GM12873 (cell line): ENCODE measurements at regions not wholly inside any gene's neighbourhood (a gene's known extent, or its start where the extent isn't known, plus 50 kb on each side); places are given as distances from the start of the nearest gene placed in this dataset.

Experiments used
- CTCF ChIP-seq: IDR thresholded peaks from 2 replicates; pipeline ENCODE4 v1.5.1; 2012; ENCODE audit warnings: low read depth, mild to moderate bottlenecking, moderate library complexity, low read length, control low read depth; ENCODE audit not compliant: insufficient read depth; ENCODE audit errors: missing control alignments

- no peak for TF ChIP-seq CTCF
These were observed 291.4 kb upstream of the ATP11B start for GRCh38 chr3:182501856-182502255.

- no peak for TF ChIP-seq CTCF
These were observed 289.9 kb upstream of the ATP11B start for GRCh38 chr3:182503401-182503800.

- no peak for TF ChIP-seq CTCF
These were observed 284.2 kb upstream of the ATP11B start for GRCh38 chr3:182508919-182509711.

- TF ChIP-seq CTCF = no peak
These were observed 283.4 kb upstream of the ATP11B start for GRCh38 chr3:182509844-182510460.

DNA sequence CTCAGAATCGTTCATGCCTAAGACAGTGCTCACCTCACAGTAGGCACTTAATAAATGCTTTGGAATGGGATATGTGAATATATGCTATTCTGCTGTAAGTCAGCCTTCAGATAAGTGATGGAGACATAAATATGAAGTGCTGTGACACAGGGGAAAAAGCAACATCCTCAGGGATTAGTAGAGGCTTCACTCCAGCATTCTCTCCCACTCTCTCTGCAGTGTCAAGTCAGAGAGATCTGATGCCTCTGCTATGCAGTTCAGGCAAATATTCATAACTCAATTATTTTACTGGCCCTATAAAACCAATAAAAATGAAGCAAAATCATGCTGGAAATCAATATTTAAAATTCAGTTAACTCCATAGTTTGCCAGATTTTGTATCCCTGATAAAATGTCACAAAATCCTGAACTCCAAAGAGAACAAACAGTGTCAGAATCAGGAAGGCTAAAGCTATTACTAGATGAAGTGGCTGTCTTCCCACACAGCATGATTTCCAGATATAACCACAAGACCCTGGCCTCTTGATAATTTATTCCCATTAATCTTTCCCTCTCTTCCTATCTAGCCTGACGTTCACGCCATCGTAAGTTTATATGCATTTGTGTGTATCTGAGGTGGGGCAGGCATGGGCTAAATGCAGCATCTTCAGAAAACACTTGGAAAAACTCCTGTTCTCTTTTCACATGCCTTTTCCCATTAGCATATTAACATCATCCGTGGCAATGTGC, 278.9 kb upstream of the ATP11B start:
- TF ChIP-seq CTCF = no peak

- no peak for TF ChIP-seq CTCF
These were observed 276.5 kb upstream of the ATP11B start for GRCh38 chr3:182516597-182517336.
